ENCODE measurements at regions not wholly inside any gene's neighbourhood (a gene's known extent, or its start where the extent isn't known, plus 50 kb on each side); places are given as distances from the start of the nearest gene placed in this dataset.

GRCh38 chr2:221228214-221228769, 343.8 kb downstream of the EPHA4 start:
- no peak for DNase-seq (ENCODE audit: low spot score)

GRCh38 chr2:221229099-221229498, 343.0 kb downstream of the EPHA4 start:
- DNase-seq (ENCODE audit: low spot score), result no peak

GRCh38 chr2:221231511-221231910, 340.6 kb downstream of the EPHA4 start:
- no peak for DNase-seq (ENCODE audit: low spot score)

GRCh38 chr2:221235941-221236340, 336.2 kb downstream of the EPHA4 start:
- no peak for DNase-seq (ENCODE audit: low spot score)

- DNase-seq (ENCODE audit: low spot score), result no peak
Observed at GRCh38 chr2:221241072-221241471, 331.0 kb downstream of the EPHA4 start.

GRCh38 chr2:221243771-221244170, 328.3 kb downstream of the EPHA4 start:
- no peak for DNase-seq (ENCODE audit: low spot score)

GRCh38 chr2:221245045-221245444, 327.1 kb downstream of the EPHA4 start:
- DNase-seq (ENCODE audit: low spot score), result no peak

- DNase-seq (ENCODE audit: low spot score), result no peak
Observed at GRCh38 chr2:221245772-221246171, 326.3 kb downstream of the EPHA4 start.

GRCh38 chr2:221254299-221254698, 317.8 kb downstream of the EPHA4 start:
- DNase-seq (ENCODE audit: low spot score), result no peak

GRCh38 chr2:221255862-221256261, 316.2 kb downstream of the EPHA4 start:
- DNase-seq (ENCODE audit: low spot score), result no peak

GRCh38 chr2:221258464-221258863, 313.6 kb downstream of the EPHA4 start:
- DNase-seq (ENCODE audit: low spot score), result no peak

GRCh38 chr2:221262651-221263050, 309.5 kb downstream of the EPHA4 start:
- DNase-seq (ENCODE audit: low spot score), result no peak

- DNase-seq (ENCODE audit: low spot score), result no peak
Observed at GRCh38 chr2:221263573-221263972, 308.5 kb downstream of the EPHA4 start.

- DNase-seq (ENCODE audit: low spot score), result no peak
Observed at GRCh38 chr2:221264318-221264717, 307.8 kb downstream of the EPHA4 start.

- DNase-seq (ENCODE audit: low spot score), result no peak
Observed at GRCh38 chr2:221267773-221268425, 304.2 kb downstream of the EPHA4 start.

- DNase-seq (ENCODE audit: low spot score), result no peak
Observed at GRCh38 chr2:221268631-221269030, 303.5 kb downstream of the EPHA4 start.

GRCh38 chr2:221270806-221271205, 301.3 kb downstream of the EPHA4 start:
- DNase-seq (ENCODE audit: low spot score), result no peak

GRCh38 chr2:221272729-221273128, 299.4 kb downstream of the EPHA4 start:
- no peak for DNase-seq (ENCODE audit: low spot score)

- no peak for DNase-seq (ENCODE audit: low spot score)
Observed at GRCh38 chr2:221276033-221276432, 296.1 kb downstream of the EPHA4 start.

GRCh38 chr2:221276601-221277000, 295.5 kb downstream of the EPHA4 start:
- DNase-seq (ENCODE audit: low spot score), result no peak

- no peak for DNase-seq (ENCODE audit: low spot score)
Observed at GRCh38 chr2:221282386-221282785, 289.7 kb downstream of the EPHA4 start.

- no peak for DNase-seq (ENCODE audit: low spot score)
Observed at GRCh38 chr2:221283896-221284545, 288.1 kb downstream of the EPHA4 start.

- no peak for DNase-seq (ENCODE audit: low spot score)
Observed at GRCh38 chr2:221285148-221285547, 287.0 kb downstream of the EPHA4 start.

GRCh38 chr2:221286406-221286805, 285.7 kb downstream of the EPHA4 start:
- DNase-seq (ENCODE audit: low spot score), result no peak
